ENCODE measurements at regions not wholly inside any gene's neighbourhood (a gene's known extent, or its start where the extent isn't known, plus 50 kb on each side); places are given as distances from the start of the nearest gene placed in this dataset.
A peak's percentile ranks its signal among the peaks of the same experiment; 100 is the strongest.
"Not testable (repeated sequence)": the region's sequence is repeated elsewhere in the genome, so short reads cannot be mapped to it uniquely, and the experiment has no call there.

GRCh38 chr1:96559707-96560596 lies 161.6 kb upstream of the PTBP2 start:
- 72 to 90% (median 78%) methylated on average over 4 of the region's 4 CpGs for WGBS, 3 donors

GRCh38 chr1:96562094-96562493 lies 159.5 kb upstream of the PTBP2 start:
- no peak for TF ChIP-seq POLR2A (IDR thresholded peaks at IDR 0.05)
- TF ChIP-seq, protein P1, sequence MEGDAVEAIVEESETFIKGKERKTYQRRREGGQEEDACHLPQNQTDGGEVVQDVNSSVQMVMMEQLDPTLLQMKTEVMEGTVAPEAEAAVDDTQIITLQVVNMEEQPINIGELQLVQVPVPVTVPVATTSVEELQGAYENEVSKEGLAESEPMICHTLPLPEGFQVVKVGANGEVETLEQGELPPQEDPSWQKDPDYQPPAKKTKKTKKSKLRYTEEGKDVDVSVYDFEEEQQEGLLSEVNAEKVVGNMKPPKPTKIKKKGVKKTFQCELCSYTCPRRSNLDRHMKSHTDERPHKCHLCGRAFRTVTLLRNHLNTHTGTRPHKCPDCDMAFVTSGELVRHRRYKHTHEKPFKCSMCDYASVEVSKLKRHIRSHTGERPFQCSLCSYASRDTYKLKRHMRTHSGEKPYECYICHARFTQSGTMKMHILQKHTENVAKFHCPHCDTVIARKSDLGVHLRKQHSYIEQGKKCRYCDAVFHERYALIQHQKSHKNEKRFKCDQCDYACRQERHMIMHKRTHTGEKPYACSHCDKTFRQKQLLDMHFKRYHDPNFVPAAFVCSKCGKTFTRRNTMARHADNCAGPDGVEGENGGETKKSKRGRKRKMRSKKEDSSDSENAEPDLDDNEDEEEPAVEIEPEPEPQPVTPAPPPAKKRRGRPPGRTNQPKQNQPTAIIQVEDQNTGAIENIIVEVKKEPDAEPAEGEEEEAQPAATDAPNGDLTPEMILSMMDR (IDR thresholded peaks at IDR 0.05), result no peak
- no peak for TF ChIP-seq EP300 (IDR thresholded peaks at IDR 0.05)
- intact Hi-C loops (cut with DNase I), result no loop called here
- Histone ChIP-seq H3K4me1 (ENCODE audit: insufficient read depth) (no peaks in the 10 kb centered on the region), H3K36me3 (no peaks in the 10 kb centered on the region), H3K9me3 (no peaks in the 10 kb centered on the region), H3K4me3 (no peak overlapping the region), H3K27me3 (peaks cover 3% of the 10 kb centered on the region), H3K27ac (no peak overlapping the region)
- no peak for DNase-seq

More at GRCh38 chr1:96559707-96560596, 161.6 kb upstream of the PTBP2 start:
- intact Hi-C loops (cut with DNase I), result no loop called here
- Histone ChIP-seq H3K36me3 (no peaks in the 10 kb centered on the region), H3K9me3 (no peaks in the 10 kb centered on the region), H3K4me3 (no peak overlapping the region), H3K27me3 (peaks cover 3% of the 10 kb centered on the region), H3K4me1 (ENCODE audit: insufficient read depth) (no peaks in the 10 kb centered on the region), H3K27ac (no peak overlapping the region)
- peak in 1 of 5 donors; percentile 32 for DNase-seq
- TF ChIP-seq POLR2A (IDR thresholded peaks at IDR 0.05), result no peak
- TF ChIP-seq, protein P1 (IDR thresholded peaks at IDR 0.05), result no peak
- no peak for TF ChIP-seq EP300 (IDR thresholded peaks at IDR 0.05)

- H3K4me1 ChIP-seq (ENCODE audit: insufficient read depth); H3K36me3 ChIP-seq; H3K4me3 ChIP-seq; H3K27me3 ChIP-seq; intact Hi-C loops (cut with DNase I); H3K27ac ChIP-seq; H3K9me3 ChIP-seq; DNase-seq: not testable (repeated sequence)
- 92 to 94% (median 93%) methylated on average over 3 of the region's 3 CpGs for WGBS, 3 donors
These were observed 157.2 kb upstream of the PTBP2 start for GRCh38 chr1:96564401-96564800.

DNA sequence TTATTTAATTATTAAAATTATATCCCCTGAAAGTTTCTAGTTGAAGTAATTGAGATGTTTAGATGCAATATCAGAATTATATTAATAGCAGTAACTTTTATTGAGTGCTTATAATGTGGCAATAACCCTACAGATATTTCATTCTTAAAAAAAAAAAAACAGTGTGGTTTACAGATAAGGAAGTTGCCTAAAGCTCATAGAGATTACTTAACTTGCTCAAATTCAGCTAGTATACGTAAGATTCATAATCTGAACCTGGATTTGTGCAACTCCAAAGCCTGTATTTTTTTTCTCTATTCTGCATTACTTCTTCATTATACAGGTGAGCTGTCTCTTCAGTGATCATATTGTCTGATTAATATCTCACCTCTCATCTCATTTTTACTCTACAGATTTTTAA lies 156.0 kb upstream of the PTBP2 start:
- no peak for DNase-seq
- no peaks in the 10 kb centered on the region for H3K4me1 ChIP-seq (ENCODE audit: insufficient read depth)
- no peak overlapping the region for H3K4me3 ChIP-seq
- H3K9me3 ChIP-seq, result no peaks in the 10 kb centered on the region
- WGBS, 3 donors, result 93 to 98% (median 97%) methylated on average over 1 of the region's 1 CpG
- no peaks in the 10 kb centered on the region for H3K27me3 ChIP-seq
- H3K27ac ChIP-seq, result no peak overlapping the region
- TF ChIP-seq POLR2A (IDR thresholded peaks at IDR 0.05) (no peak), EP300 (IDR thresholded peaks at IDR 0.05) (no peak)
- TF ChIP-seq, protein P1 (IDR thresholded peaks at IDR 0.05), result no peak
- H3K36me3 ChIP-seq, result no peaks in the 10 kb centered on the region
- intact Hi-C loops (cut with DNase I), result no loop called here

- intact Hi-C loops (cut with DNase I), result no loop called here
- no peak for DNase-seq
- no peaks in the 10 kb centered on the region for H3K36me3 ChIP-seq
- no peaks in the 10 kb centered on the region for H3K9me3 ChIP-seq
- H3K4me3 ChIP-seq, result no peak overlapping the region
- WGBS, 3 donors, result 87 to 93% (median 92%) methylated on average over 3 of the region's 3 CpGs
- no peaks in the 10 kb centered on the region for H3K27me3 ChIP-seq
- TF ChIP-seq POLR2A (IDR thresholded peaks at IDR 0.05), result no peak
- no peak for TF ChIP-seq EP300 (IDR thresholded peaks at IDR 0.05)
- TF ChIP-seq, protein P1 (IDR thresholded peaks at IDR 0.05), result no peak
- H3K27ac ChIP-seq, result no peak overlapping the region
- H3K4me1 ChIP-seq (ENCODE audit: insufficient read depth), result no peaks in the 10 kb centered on the region
These were observed 152.9 kb upstream of the PTBP2 start for GRCh38 chr1:96568639-96569038.
